DND-41 (cell line): ENCODE measurements at regions not wholly inside any gene's neighbourhood (a gene's known extent, or its start where the extent isn't known, plus 50 kb on each side); places are given as distances from the start of the nearest gene placed in this dataset.

ENCODE experiments used
- CTCF ChIP-seq: IDR thresholded peaks from 2 replicates; pipeline ENCODE4 v1.5.1; 2012; ENCODE audit warnings: borderline replicate concordance, low read length, moderate library complexity, mild to moderate bottlenecking; ENCODE audit not compliant: poor library complexity, severe bottlenecking; ENCODE audit errors: extremely low read depth
- EZH2 ChIP-seq: IDR thresholded peaks from 3 replicates; pipeline ENCODE4 v1.6.1; 2012; ENCODE audit warnings: borderline replicate concordance, low read depth, mild to moderate bottlenecking, moderate library complexity, low read length, inconsistent platforms; ENCODE audit not compliant: severe bottlenecking

GRCh38 chr6:6873778-6874177 is 234.0 kb upstream of the RREB1 start:
- TF ChIP-seq CTCF (no peak), EZH2 (no peak)
